ENCODE measurements at regions not wholly inside any gene's neighbourhood (a gene's known extent, or its start where the extent isn't known, plus 50 kb on each side); places are given as distances from the start of the nearest gene placed in this dataset.

DNA sequence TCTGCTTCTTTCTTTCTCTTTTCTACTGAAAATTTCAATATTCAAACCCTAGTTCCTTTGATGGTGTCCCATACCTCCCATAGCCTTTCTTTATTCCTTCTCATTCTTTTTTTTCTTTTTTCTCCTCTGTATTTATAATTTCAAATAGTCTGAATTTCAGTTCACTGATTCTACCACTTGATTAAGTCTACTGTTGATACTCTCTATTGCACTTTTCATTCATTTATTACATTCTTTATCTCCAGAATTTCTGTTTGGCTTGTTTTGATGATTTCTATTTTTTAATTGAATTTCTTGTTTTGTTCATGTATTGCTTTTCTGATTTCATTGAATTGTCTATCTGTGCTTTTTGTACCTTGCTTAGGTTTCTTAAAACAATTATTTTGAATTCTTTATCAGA, 111.9 kb upstream of the VRK2 start (continued):
- TF ChIP-seq ZNF274 (IDR thresholded peaks at IDR 0.05; ENCODE audit: borderline replicate concordance, extremely low read depth, low read length) (no peak), CREB1 (IDR thresholded peaks at IDR 0.05) (no peak), GTF2F1 (IDR thresholded peaks at IDR 0.05; ENCODE audit: borderline replicate concordance, low read depth, low read length) (no peak)

Measured in H1 (cell line).